Transverse colon (tissue), 3 donors: ENCODE measurements at regions not wholly inside any gene's neighbourhood (a gene's known extent, or its start where the extent isn't known, plus 50 kb on each side); places are given as distances from the start of the nearest gene placed in this dataset.

Experiments used
- CTCF ChIP-seq, 5 experiments: fragments of 200-600 bp in 3 of 5; fragments of 450-650 bp in 2 of 5; sonication (generic) in 3 of 5; IDR thresholded peaks; 1 replicate in 2 of 5; 2 replicates in 3 of 5; pipeline ENCODE4 v1.5.1; 2016 to 2017; ENCODE audit warnings: antibody characterized with exemption in 5 of 5, inconsistent platforms in 3 of 5, mild to moderate bottlenecking in 2 of 5, moderate library complexity in 1 of 5
- EP300 ChIP-seq: sonication (generic); formaldehyde crosslinking; IDR thresholded peaks from one replicate; pipeline ENCODE4 v1.6.1; 2017; ENCODE audit warnings: antibody characterized with exemption, low read depth

- no peak for TF ChIP-seq CTCF (IDR thresholded peaks at IDR 0.05)
- TF ChIP-seq EP300, result no peak
Measured at GRCh38 chr19:28618504-28618903, 594.4 kb downstream of the UQCRFS1 start.
